Heart right ventricle (tissue), 16 donors: ENCODE measurements at regions not wholly inside any gene's neighbourhood (a gene's known extent, or its start where the extent isn't known, plus 50 kb on each side); places are given as distances from the start of the nearest gene placed in this dataset.

ENCODE experiments used
- ATAC-seq, 8 donors: fragments of 200-7000 bp; cut with Tn5 transposase; one replicate each; pipeline ENCODE4 v1.9.1; 2020; ENCODE audit warnings: mild to moderate bottlenecking in 8 of 8, moderate library complexity in 8 of 8, moderate number of reproducible peaks in 1 of 8
- DNase-seq, 2 donors: peaks; one replicate each; pipeline ENCODE4 v3.0.0-alpha.2; 2020
- H3K27ac ChIP-seq, 10 donors: fragments of 200-600 bp; sonication (generic) in 2 of 10; one replicate each; pipeline versions ENCODE4 v1.5.0 to v1.8.0; 2020 to 2022; ENCODE audit warnings: mild to moderate bottlenecking in 3 of 10
- H3K27me3 ChIP-seq, 7 donors: fragments of 200-600 bp; one replicate each; pipeline ENCODE4 v1.8.0; 2021 to 2022; ENCODE audit warnings: mild to moderate bottlenecking in 2 of 7
- H3K36me3 ChIP-seq, 9 donors: fragments of 200-600 bp; sonication (generic) in 1 of 9; one replicate each; pipeline versions ENCODE4 v1.5.0 to v1.8.0; 2020 to 2022; ENCODE audit warnings: mild to moderate bottlenecking in 2 of 9
- H3K4me1 ChIP-seq, 9 donors: fragments of 200-600 bp; sonication (generic) in 1 of 9; one replicate each; pipeline versions ENCODE4 v1.5.0 to v1.8.0; 2020 to 2022; ENCODE audit warnings: mild to moderate bottlenecking in 4 of 9
- H3K4me3 ChIP-seq, 10 donors: fragments of 200-600 bp; sonication (generic) in 2 of 10; one replicate each; pipeline versions ENCODE4 v1.5.0 to v1.8.0; 2020 to 2022; ENCODE audit warnings: mild to moderate bottlenecking in 7 of 10, moderate library complexity in 2 of 10
- H3K9me3 ChIP-seq, 11 donors: fragments of 200-600 bp in 10 of 11; sonication (generic) in 2 of 11; one replicate each; pipeline versions ENCODE4 v1.5.0 to v1.8.0; 2013 to 2022; ENCODE audit warnings: mild to moderate bottlenecking in 2 of 11, control low read depth in 1 of 11, moderate library complexity in 1 of 11
- WGBS, 2 donors: extraction: QIAGEN DNeasy Blood & Tissue Kit; methylation state at CpG; one replicate each; pipeline ENCODE4 v1.1.7; 2013; ENCODE audit warnings: inconsistent platforms in 1 of 2; 5-methylcytosine and 5-hydroxymethylcytosine counted together
- intact Hi-C, 10 donors: fragments of 100-400 bp; cut with DNase I; formaldehyde crosslinking; loops; one replicate each; pipeline versions ENCODE4 v1.11.1 to v1.14.2; 2022
- TF ChIP-seq, protein P1 (sequence below), 9 donors: fragments of 200-600 bp; sonication (generic) in 2 of 9; IDR thresholded peaks; one replicate each; pipeline versions ENCODE4 v1.5.0 to v1.8.0; 2021 to 2022; ENCODE audit warnings: antibody characterized with exemption in 9 of 9, mild to moderate bottlenecking in 5 of 9, moderate library complexity in 1 of 9
- donor health status: Arrhythmogenic right ventricular cardiomyopathy.
- donor health status: ischemic (EF 13 %, LVEDD 7.1; RV severe dilation, severe dysfunction).
- donor health status: healthy with polysubstance abuse.
- donor health status: DM: no; HTN: yes; CAD: no.
- donor health status: DM: no; HTN: no; CAD: no.
- donor health status: ischemic (EF 25% LVEDD 6.9; RV normal size, moderate dysfunction).
- donor health status: ischemic (EF 25% LVEDD 5.7; RV mildly dilated, moderate dysfunction).
- donor health status: healthy.
- donor health status: DM: yes; HTN: yes; CAD: no.
- donor health status: Ischemic cardiomyopathy.
- donor health status: ischemic (EF 35%, LVEDD 5.7; RV mildly dilated, moderate dysfunction).
- donor health status: nonischemic (EF 11% LVEDD 7.7; RV severe dilation, severe dysfunction).
- donor health status: DM: yes; HTN: yes; CAD: no.
- donor health status: PGD.
- donor health status: ischemic (EF 29% LVEDD 5.4; RV normal size, mild dysfunction).
- donor health status: nonischemic (EF 23%, LVEDD 6.1; RV moderate dilation, normal function).

DNA sequence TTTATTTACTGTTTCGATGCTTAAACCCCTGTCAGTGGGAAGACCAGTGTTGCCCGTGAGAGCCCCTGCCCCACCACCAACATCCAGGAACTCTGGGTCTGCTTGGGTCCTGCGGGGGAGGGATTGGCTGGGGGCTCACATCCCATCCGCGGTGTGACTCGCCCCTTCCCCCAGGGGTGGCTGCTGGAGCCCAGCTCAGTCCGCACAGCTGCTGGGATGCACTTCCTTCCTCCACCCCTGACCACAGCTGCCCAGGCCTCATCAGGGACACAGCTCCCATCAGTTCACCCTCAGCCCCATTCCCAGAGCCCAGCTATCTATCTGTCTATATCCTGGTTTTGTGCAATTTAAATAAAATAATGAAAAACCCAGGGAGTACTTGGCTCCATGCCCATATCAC lies 54.5 kb downstream of the JAKMIP3 start:
- intact Hi-C loops: no loop called here
- ATAC-seq (no peak), DNase-seq (no peak)
- TF ChIP-seq, protein P1, sequence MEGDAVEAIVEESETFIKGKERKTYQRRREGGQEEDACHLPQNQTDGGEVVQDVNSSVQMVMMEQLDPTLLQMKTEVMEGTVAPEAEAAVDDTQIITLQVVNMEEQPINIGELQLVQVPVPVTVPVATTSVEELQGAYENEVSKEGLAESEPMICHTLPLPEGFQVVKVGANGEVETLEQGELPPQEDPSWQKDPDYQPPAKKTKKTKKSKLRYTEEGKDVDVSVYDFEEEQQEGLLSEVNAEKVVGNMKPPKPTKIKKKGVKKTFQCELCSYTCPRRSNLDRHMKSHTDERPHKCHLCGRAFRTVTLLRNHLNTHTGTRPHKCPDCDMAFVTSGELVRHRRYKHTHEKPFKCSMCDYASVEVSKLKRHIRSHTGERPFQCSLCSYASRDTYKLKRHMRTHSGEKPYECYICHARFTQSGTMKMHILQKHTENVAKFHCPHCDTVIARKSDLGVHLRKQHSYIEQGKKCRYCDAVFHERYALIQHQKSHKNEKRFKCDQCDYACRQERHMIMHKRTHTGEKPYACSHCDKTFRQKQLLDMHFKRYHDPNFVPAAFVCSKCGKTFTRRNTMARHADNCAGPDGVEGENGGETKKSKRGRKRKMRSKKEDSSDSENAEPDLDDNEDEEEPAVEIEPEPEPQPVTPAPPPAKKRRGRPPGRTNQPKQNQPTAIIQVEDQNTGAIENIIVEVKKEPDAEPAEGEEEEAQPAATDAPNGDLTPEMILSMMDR (IDR thresholded peaks at IDR 0.05): no peak
- no peaks in the 10 kb centered on the region for H3K9me3 ChIP-seq
- 60 to 68% methylated on average over 7 of the region's 7 CpGs for WGBS, 2 donors
- H3K4me3 ChIP-seq: no peak overlapping the region
- H3K36me3 ChIP-seq: no peaks in the 10 kb centered on the region
- H3K27ac ChIP-seq: no peak overlapping the region
- no peaks in the 10 kb centered on the region for H3K27me3 ChIP-seq
- peaks cover 0 to 5% (median 0%) of the 10 kb centered on the region in 9 donors for H3K4me1 ChIP-seq

DNA sequence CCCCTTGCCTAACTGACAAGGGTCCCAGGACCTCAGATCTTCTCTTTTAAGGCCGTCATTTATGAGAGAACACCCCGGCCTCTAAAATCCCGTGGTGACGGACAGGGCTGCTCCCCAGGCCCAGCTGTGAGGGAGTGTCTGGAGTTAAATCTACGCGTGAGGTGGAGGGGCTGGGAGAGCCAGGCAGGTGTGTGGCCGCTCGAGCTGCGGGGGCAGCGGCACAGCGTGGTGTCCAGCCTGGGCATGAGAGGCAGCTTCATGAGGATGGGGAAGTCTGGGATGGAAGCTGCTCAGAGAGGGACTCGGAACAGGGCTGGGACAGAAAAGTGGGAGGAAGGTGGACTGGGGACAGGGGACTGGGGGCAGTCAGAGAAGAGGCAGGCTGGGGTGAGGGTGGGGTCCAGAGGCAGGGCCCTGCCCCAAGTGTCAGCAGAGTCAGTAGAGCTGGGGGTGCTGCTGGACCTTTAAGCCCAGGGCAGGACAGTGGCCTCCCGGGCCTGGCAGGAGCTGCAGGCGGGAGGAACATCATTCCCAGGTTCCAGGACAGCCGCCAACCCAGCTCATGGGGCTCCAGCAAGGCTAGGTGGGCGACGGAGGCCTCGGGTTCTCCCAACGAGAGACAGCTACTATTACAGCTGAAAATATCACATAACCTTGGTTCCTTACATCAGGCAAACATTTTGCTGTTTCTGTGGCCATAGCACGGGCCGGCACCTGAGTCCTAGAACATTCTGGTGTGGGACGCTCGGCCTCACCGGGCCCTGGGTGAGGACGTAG lies 55.2 kb downstream of the JAKMIP3 start:
- Histone ChIP-seq H3K4me1 (peaks cover 0 to 2% (median 0%) of the 10 kb centered on the region in 9 donors), H3K27ac (no peak overlapping the region), H3K27me3 (no peaks in the 10 kb centered on the region), H3K9me3 (no peaks in the 10 kb centered on the region), H3K36me3 (no peaks in the 10 kb centered on the region), H3K4me3 (no peak overlapping the region)
- intact Hi-C loops: no loop called here
- 83 to 89% methylated on average over 25 of the region's 25 CpGs for WGBS, 2 donors
- ATAC-seq (peak in 1 of 8 donors; percentile 20), DNase-seq (no peak)
- TF ChIP-seq, protein P1 (IDR thresholded peaks at IDR 0.05): no peak

DNA sequence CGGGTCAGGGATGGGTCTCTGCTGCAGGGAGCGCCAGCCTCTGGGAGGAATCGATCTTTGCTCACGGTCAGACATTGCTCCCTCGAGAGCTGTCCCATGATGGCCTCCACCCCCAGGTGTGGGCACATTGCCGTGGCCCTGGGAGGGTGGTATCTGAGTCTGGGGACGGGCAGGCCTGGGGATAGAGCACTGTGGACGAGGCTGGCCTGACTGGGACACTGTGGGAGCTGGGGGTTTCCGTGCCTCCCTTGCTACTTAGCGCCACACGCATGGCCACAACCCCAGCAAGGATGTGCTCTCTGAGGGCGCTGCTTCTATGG lies 55.7 kb downstream of the JAKMIP3 start:
- ATAC-seq (no peak), DNase-seq (no peak)
- 82 to 93% methylated on average over 12 of the region's 12 CpGs for WGBS, 2 donors
- no peaks in the 10 kb centered on the region for H3K9me3 ChIP-seq
- no peak overlapping the region for H3K27ac ChIP-seq
- H3K27me3 ChIP-seq: no peaks in the 10 kb centered on the region
- no peaks in the 10 kb centered on the region for H3K36me3 ChIP-seq
- intact Hi-C loops: no loop called here
- TF ChIP-seq, protein P1 (IDR thresholded peaks at IDR 0.05): no peak
- H3K4me3 ChIP-seq: no peak overlapping the region
- H3K4me1 ChIP-seq: no peaks in the 10 kb centered on the region

DNA sequence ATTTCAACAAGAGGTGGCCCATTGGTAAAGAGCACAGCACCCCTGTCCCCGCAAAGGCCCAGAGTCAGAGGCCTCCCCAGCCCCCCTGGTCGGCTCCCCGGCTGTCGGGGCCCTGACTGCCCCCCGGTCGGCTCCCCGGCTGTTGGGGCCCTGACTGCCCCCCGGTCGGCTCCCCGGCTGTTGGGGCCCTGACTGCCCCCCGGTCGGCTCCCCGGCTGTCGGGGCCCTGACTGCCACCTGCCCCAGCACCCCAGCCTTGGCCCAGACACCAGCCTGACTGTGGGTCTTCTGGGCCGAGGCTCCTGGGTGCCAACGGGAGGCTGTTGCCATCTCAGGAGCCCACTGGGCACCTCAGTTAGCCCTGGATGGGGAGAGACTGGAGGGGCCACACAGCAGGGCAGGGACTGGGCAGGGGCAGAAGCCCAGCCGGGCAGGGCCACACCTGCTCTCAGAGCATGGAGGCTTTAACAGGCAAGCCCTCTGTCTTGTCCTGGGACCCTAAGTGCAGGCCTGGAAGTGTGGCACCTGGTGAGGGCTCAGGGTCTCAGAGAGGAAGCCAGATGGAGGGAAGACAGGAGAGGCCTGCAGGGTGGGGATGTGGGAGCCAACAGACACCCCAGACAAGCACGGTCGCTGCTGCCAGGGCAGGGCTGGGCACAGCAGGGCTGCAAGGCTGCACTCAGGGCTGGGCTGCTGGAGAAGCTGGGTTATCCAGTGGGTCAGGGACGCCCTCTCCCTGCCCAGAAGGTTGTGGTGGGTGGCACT lies 56.5 kb downstream of the JAKMIP3 start:
- intact Hi-C loops: no loop called here
- TF ChIP-seq, protein P1 (IDR thresholded peaks at IDR 0.05): no peak
- Histone ChIP-seq H3K9me3 (no peaks in the 10 kb centered on the region), H3K4me1 (no peaks in the 10 kb centered on the region), H3K27me3 (no peaks in the 10 kb centered on the region), H3K27ac (no peak overlapping the region), H3K4me3 (no peak overlapping the region), H3K36me3 (no peaks in the 10 kb centered on the region)
- 89 to 96% methylated on average over 14 to 20 of the region's 20 CpGs for WGBS, 2 donors
- ATAC-seq (peak in 1 of 8 donors; percentile 36), DNase-seq (no peak)
